Lung (tissue), 11 donors: ENCODE measurements at regions not wholly inside any gene's neighbourhood (a gene's known extent, or its start where the extent isn't known, plus 50 kb on each side); places are given as distances from the start of the nearest gene placed in this dataset.

ENCODE experiments used
- ATAC-seq: fragments of 200-7000 bp; cut with Tn5 transposase; one replicate; pipeline ENCODE4 v1.9.1; 2020; ENCODE audit warnings: moderate number of reproducible peaks; ENCODE audit not compliant: insufficient read depth, low FRiP score
- DNase-seq, 3 donors: peaks; one replicate each; pipeline ENCODE4 v3.0.0-alpha.2; 2013 to 2017
- H3K27ac ChIP-seq, 2 donors: one replicate each; pipeline ENCODE4 v1.5.1; 2013; ENCODE audit warnings: mild to moderate bottlenecking in 2 of 2, moderate library complexity in 2 of 2, control low read depth in 1 of 2, inconsistent platforms in 1 of 2, low read depth in 1 of 2, low read length in 1 of 2
- H3K27me3 ChIP-seq, 3 donors: one replicate each; pipeline ENCODE4 v1.5.1; 2013; ENCODE audit warnings: low read length in 2 of 3; ENCODE audit not compliant: control insufficient read depth in 3 of 3, insufficient read depth in 3 of 3
- H3K36me3 ChIP-seq, 4 donors: one replicate each; pipeline ENCODE4 v1.5.1; 2013; ENCODE audit warnings: low read length in 4 of 4, mild to moderate bottlenecking in 1 of 4, moderate library complexity in 1 of 4; ENCODE audit not compliant: control insufficient read depth in 4 of 4, insufficient read depth in 4 of 4
- H3K4me1 ChIP-seq, 5 donors: one replicate each; pipeline ENCODE4 v1.5.1; 2013; ENCODE audit warnings: low read length in 5 of 5, mild to moderate bottlenecking in 2 of 5, moderate library complexity in 1 of 5; ENCODE audit not compliant: control insufficient read depth in 5 of 5, insufficient read depth in 5 of 5
- H3K4me3 ChIP-seq: one replicate; pipeline ENCODE4 v1.5.1; 2013; ENCODE audit warnings: mild to moderate bottlenecking, control low read depth, moderate library complexity
- H3K9ac ChIP-seq, 2 donors: one replicate each; pipeline ENCODE4 v1.5.1; 2013; ENCODE audit warnings: low read length in 2 of 2, control low read depth in 1 of 2; ENCODE audit not compliant: insufficient read depth in 1 of 2
- H3K9me3 ChIP-seq, 4 donors: one replicate each; pipeline ENCODE4 v1.5.1; 2013; ENCODE audit warnings: low read length in 3 of 4, mild to moderate bottlenecking in 1 of 4, moderate library complexity in 1 of 4; ENCODE audit not compliant: control insufficient read depth in 4 of 4, insufficient read depth in 3 of 4
- WGBS, 2 donors: extraction: QIAGEN DNeasy Blood & Tissue Kit; methylation state at CpG; one replicate each; pipeline ENCODE4 v1.1.7; 2013; 5-methylcytosine and 5-hydroxymethylcytosine counted together
- TF ChIP-seq, protein P1 (sequence below): IDR thresholded peaks from 2 replicates; pipeline ENCODE4 v1.5.1; 2012; ENCODE audit warnings: mild to moderate bottlenecking; ENCODE audit errors: control extremely low read depth, extremely low read depth
- donor health status: control.
- donor health status: control.
- donor health status: Bipolar disorder and iron deficiency.
- donor health status: healthy.
- donor health status: DM: yes; HTN: yes; CAD: no.

DNA sequence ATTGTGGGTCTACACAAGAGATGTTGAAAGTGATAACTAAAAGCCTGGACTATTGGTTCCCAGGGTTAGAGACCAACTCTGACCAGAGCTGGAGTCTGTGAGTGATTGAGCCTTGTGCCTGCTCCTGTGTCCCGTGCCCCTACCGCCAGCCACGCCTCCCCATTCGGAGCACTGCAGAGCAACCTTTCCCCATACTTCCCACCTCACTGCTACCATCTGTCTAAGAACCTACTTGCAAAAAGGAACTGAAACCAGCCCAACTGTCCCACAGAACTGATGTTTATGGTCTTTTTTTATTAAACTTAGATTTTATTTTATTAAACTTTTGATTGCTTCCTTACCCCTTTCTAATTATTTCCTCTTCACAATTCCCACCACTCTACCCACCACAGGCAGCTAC is 300.3 kb upstream of the MGAT5 start:
- WGBS, 2 donors: 82 to 90% methylated on average over 4 of the region's 4 CpGs
- no peak for DNase-seq
- Histone ChIP-seq H3K4me3 (no peak overlapping the region), H3K27me3 (no peaks in the 10 kb centered on the region), H3K27ac (no peak overlapping the region), H3K4me1 (peaks cover 0 to 5% (median 0%) of the 10 kb centered on the region in 5 donors), H3K36me3 (no peaks in the 10 kb centered on the region), H3K9me3 (no peaks in the 10 kb centered on the region), H3K9ac (no peak overlapping the region)
- ATAC-seq: no peak
- TF ChIP-seq, protein P1, sequence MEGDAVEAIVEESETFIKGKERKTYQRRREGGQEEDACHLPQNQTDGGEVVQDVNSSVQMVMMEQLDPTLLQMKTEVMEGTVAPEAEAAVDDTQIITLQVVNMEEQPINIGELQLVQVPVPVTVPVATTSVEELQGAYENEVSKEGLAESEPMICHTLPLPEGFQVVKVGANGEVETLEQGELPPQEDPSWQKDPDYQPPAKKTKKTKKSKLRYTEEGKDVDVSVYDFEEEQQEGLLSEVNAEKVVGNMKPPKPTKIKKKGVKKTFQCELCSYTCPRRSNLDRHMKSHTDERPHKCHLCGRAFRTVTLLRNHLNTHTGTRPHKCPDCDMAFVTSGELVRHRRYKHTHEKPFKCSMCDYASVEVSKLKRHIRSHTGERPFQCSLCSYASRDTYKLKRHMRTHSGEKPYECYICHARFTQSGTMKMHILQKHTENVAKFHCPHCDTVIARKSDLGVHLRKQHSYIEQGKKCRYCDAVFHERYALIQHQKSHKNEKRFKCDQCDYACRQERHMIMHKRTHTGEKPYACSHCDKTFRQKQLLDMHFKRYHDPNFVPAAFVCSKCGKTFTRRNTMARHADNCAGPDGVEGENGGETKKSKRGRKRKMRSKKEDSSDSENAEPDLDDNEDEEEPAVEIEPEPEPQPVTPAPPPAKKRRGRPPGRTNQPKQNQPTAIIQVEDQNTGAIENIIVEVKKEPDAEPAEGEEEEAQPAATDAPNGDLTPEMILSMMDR: no peak

DNA sequence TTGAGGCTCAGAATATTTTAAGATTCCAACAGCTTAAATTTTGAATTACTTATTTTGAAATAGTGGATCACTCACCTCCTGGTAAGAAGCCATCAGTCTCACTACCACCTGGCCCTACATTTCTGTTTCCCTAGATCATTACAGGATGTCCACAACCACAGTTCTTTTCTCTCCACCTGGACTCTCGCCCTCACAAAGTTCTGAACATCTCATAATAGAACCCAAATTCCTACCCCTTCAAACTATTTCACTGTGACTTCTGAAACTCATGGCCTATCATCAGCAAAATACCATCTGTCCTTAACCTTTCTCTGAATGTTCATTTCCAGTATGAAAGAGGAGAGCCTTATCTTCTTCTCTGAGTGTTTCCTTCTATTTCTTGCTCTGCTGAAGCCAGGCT is 299.2 kb upstream of the MGAT5 start:
- TF ChIP-seq, protein P1: no peak

DNA sequence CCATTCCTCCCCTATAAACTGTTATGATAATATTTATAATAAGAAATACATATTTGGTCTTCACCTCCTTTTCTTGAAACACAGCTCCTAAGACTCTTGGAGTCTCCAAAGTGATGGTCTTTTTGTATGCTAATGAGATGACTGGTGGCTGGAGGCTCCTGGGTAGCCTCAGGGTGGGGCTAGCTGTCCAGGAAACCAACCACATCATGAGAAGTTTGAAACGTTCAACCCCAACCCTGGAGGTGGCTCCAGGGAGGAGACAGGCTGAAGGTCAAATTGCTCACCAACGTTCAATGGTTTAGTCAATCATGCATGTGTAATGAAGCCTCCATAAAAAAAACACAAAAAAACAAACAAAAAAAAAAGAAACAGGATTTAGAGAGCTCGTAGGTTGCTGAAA is 298.7 kb upstream of the MGAT5 start:
- Histone ChIP-seq H3K9ac (no peak overlapping the region), H3K9me3 (no peaks in the 10 kb centered on the region), H3K4me3 (no peak overlapping the region), H3K4me1 (peaks cover 0 to 5% (median 0%) of the 10 kb centered on the region in 5 donors), H3K36me3 (no peaks in the 10 kb centered on the region), H3K27ac (no peak overlapping the region), H3K27me3 (no peaks in the 10 kb centered on the region)
- TF ChIP-seq, protein P1: no peak
- 58 to 63% methylated on average over 3 of the region's 3 CpGs for WGBS, 2 donors
- ATAC-seq: no peak
- DNase-seq: no peak

More for the DNA sequence above, 299.2 kb upstream of the MGAT5 start:
- H3K4me1 ChIP-seq: peaks cover 0 to 5% (median 0%) of the 10 kb centered on the region in 5 donors
- H3K36me3 ChIP-seq: no peaks in the 10 kb centered on the region
- DNase-seq (no peak), ATAC-seq (no peak)
- no peak overlapping the region for H3K27ac ChIP-seq
- H3K9ac ChIP-seq: no peak overlapping the region
- H3K9me3 ChIP-seq: no peaks in the 10 kb centered on the region
- no peaks in the 10 kb centered on the region for H3K27me3 ChIP-seq
- H3K4me3 ChIP-seq: no peak overlapping the region
- 76 to 85% methylated on average over 1 of the region's 1 CpG for WGBS, 2 donors

DNA sequence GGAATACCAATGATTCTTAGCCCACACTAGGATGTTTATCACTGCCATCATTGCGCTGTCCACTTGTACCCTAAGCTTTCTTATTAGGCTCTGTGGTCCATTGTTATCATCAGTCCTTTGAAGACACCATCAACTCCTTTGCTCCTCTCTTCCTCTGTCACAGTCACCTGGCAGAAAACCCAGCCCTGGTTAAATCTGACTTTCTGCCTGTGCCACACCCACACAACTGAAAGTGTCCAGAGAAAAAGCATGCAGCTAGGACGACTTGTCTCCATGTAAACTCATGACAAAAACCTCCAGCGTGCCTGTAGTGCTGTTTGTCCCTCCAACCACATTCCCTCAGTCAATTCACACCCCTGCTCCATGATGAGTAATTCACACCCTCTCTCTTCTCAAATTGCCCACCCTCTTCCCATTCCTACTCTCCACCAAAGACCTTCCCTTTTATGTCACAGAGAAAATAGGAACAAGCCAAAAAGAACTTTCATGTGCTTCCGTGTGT is 297.4 kb upstream of the MGAT5 start:
- ATAC-seq: no peak
- Histone ChIP-seq H3K4me3 (no peak overlapping the region), H3K36me3 (no peaks in the 10 kb centered on the region), H3K27me3 (no peaks in the 10 kb centered on the region), H3K27ac (no peak overlapping the region), H3K9ac (no peak overlapping the region), H3K4me1 (peaks cover 0 to 5% (median 0%) of the 10 kb centered on the region in 5 donors), H3K9me3 (no peaks in the 10 kb centered on the region)
- no peak for DNase-seq
- 39 to 49% methylated on average over 4 of the region's 4 CpGs for WGBS, 2 donors
- TF ChIP-seq, protein P1: no peak
